ENCODE measurements at regions not wholly inside any gene's neighbourhood (a gene's known extent, or its start where the extent isn't known, plus 50 kb on each side); places are given as distances from the start of the nearest gene placed in this dataset.

DNA sequence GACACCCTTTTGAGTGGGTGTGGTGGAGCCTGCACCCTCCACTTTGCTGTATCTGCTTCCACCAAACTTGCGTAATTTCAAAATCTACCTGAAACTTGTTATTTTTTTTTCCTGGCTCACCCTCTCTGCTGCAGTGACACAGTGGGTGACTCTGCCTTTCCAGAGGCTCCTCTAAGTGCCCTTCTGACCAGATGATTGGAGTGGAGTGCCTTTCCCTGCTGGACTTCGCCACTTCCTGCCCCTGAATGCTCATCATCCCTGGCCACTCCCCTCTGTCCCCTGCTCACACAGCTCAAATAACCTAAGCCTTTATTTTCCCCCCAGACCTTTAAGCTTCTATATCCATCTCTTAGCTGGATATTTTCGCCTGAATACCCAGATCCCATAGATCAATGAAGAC is 777.5 kb upstream of the ID2 start:
- TF ChIP-seq, protein P1, sequence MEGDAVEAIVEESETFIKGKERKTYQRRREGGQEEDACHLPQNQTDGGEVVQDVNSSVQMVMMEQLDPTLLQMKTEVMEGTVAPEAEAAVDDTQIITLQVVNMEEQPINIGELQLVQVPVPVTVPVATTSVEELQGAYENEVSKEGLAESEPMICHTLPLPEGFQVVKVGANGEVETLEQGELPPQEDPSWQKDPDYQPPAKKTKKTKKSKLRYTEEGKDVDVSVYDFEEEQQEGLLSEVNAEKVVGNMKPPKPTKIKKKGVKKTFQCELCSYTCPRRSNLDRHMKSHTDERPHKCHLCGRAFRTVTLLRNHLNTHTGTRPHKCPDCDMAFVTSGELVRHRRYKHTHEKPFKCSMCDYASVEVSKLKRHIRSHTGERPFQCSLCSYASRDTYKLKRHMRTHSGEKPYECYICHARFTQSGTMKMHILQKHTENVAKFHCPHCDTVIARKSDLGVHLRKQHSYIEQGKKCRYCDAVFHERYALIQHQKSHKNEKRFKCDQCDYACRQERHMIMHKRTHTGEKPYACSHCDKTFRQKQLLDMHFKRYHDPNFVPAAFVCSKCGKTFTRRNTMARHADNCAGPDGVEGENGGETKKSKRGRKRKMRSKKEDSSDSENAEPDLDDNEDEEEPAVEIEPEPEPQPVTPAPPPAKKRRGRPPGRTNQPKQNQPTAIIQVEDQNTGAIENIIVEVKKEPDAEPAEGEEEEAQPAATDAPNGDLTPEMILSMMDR (IDR thresholded peaks at IDR 0.05 in 4 of 5, conservative IDR thresholded peaks at IDR 0.05 in 1 of 5): no peak
- TF ChIP-seq POLR2A (IDR thresholded peaks at IDR 0.05): no peak
